Aorta (tissue), 5 donors: ENCODE measurements at regions not wholly inside any gene's neighbourhood (a gene's known extent, or its start where the extent isn't known, plus 50 kb on each side); places are given as distances from the start of the nearest gene placed in this dataset.

Experiments used
- ATAC-seq: fragments of 200-7000 bp; cut with Tn5 transposase; one replicate; pipeline ENCODE4 v1.9.1; 2022; ENCODE audit warnings: moderate library complexity; ENCODE audit not compliant: low FRiP score
- DNase-seq, 2 donors: peaks; one replicate each; pipeline ENCODE4 v3.0.0-alpha.2; 2020
- H3K27ac ChIP-seq, 2 donors: one replicate each; pipeline ENCODE4 v1.5.1; 2013; ENCODE audit warnings: low read length in 2 of 2, mild to moderate bottlenecking in 2 of 2, moderate library complexity in 2 of 2, control low read depth in 1 of 2, inconsistent platforms in 1 of 2, low read depth in 1 of 2
- H3K27me3 ChIP-seq, 2 donors: one replicate each; pipeline ENCODE4 v1.6.1; 2013; ENCODE audit warnings: control low read depth in 1 of 2, low read length in 1 of 2, mild to moderate bottlenecking in 1 of 2, moderate library complexity in 1 of 2; ENCODE audit not compliant: insufficient read depth in 2 of 2, control insufficient read depth in 1 of 2
- H3K36me3 ChIP-seq, 2 donors: one replicate each; pipeline ENCODE4 v1.6.1; 2013; ENCODE audit warnings: control low read depth in 1 of 2, low read length in 1 of 2, mild to moderate bottlenecking in 1 of 2; ENCODE audit not compliant: insufficient read depth in 2 of 2, control insufficient read depth in 1 of 2
- H3K4me1 ChIP-seq, 2 donors: one replicate each; pipeline ENCODE4 v1.6.1; 2013; ENCODE audit warnings: low read length in 2 of 2, control low read depth in 1 of 2, mild to moderate bottlenecking in 1 of 2, moderate library complexity in 1 of 2; ENCODE audit not compliant: insufficient read depth in 2 of 2, control insufficient read depth in 1 of 2
- H3K4me3 ChIP-seq, 2 donors: one replicate each; pipeline ENCODE4 v1.5.1; 2013; ENCODE audit warnings: low read length in 2 of 2, control low read depth in 1 of 2, mild to moderate bottlenecking in 1 of 2
- H3K9me3 ChIP-seq: one replicate; pipeline ENCODE4 v1.6.1; 2013; ENCODE audit warnings: mild to moderate bottlenecking, low read length; ENCODE audit not compliant: control insufficient read depth
- WGBS, 2 donors: extraction: QIAGEN DNeasy Blood & Tissue Kit; methylation state at CpG; one replicate each; pipeline ENCODE4 v1.1.7; 2013; 5-methylcytosine and 5-hydroxymethylcytosine counted together
- intact Hi-C, 2 donors: fragments of 100-400 bp; cut with DNase I; formaldehyde crosslinking; loops; one replicate each; pipeline versions ENCODE4 v1.14.2 to v1.15.0; 2022
- donor health status: healthy with polysubstance abuse.
- donor health status: Bipolar disorder and iron deficiency.
- donor health status: DM: no; HTN: no; CAD: no.
- donor health status: DM: no; HTN: no; CAD: no.
- donor health status: DM: yes; HTN: yes; CAD: no.

GRCh38 chr1:168910403-168910802 is 181.4 kb upstream of the DPT start:
- H3K9me3 ChIP-seq, result no peaks in the 10 kb centered on the region
- no peak for ATAC-seq

DNA sequence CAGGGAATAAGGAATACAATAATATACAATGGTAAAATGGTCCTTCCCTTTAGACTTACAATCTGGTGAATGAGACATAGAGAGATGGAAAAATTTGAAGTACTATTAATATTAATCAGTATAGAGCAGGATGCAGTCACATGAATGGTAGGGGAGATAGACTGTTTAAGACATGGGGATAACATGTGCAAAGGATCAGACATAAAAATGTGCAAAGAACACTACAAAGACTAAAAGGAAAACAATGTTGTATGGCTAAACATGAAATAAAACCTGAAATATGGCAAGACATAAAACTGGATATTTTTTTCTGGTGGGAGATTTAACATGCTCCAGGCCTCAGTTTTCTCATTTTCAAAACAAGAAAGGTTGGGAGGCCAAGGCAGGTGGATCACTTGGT is 182.4 kb upstream of the DPT start:
- H3K36me3 ChIP-seq, result no peaks in the 10 kb centered on the region
- no peaks in the 10 kb centered on the region for H3K4me1 ChIP-seq
- DNase-seq, result no peak
- H3K4me3 ChIP-seq, result no peak overlapping the region
- intact Hi-C loops, result no loop called here
- no peak for ATAC-seq
- no peaks in the 10 kb centered on the region for H3K27me3 ChIP-seq
- H3K9me3 ChIP-seq, result no peaks in the 10 kb centered on the region
- no peak overlapping the region for H3K27ac ChIP-seq

More at GRCh38 chr1:168910403-168910802, 181.4 kb upstream of the DPT start:
- Histone ChIP-seq H3K36me3 (no peaks in the 10 kb centered on the region), H3K4me1 (no peaks in the 10 kb centered on the region), H3K4me3 (no peak overlapping the region), H3K27ac (no peak overlapping the region), H3K27me3 (no peaks in the 10 kb centered on the region)
- WGBS, 2 donors, result 68 to 79% methylated on average over 2 of the region's 2 CpGs
- no peak for DNase-seq
- intact Hi-C loops, result no loop called here

DNA sequence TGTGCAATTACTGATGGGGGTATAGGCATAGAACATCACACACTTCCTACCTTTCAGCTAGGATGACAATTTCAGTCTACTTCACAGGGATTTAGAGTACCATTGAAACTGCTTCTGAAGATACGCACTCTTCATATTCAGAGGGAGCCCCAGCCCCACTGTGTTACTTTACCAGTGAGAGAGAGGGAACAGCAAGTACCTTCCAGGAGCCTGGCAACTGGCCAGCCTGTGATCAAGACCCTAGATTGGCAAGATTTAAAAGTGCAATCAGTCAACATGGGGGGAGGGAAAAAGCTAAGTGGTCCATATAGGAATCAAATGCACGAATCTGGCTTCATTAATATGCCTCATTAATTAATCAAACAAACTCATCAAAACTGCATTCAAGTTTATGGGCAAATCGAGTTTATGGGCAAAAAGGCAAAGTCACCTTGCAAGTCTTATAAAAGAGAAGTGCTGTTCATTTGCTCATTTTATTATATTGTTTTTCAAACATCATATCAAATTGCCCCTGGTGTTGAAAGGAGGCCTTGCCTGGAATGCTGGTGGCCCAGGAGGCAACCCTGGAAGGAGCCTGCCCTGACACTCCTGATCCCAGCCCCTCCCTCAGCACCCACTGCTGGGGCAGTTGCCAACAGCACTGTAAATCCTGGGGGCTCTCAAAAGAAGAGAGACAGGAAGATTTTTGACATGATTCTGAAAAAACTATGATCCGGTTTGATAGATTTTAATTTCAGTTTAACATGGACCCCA is 184.9 kb upstream of the DPT start:
- WGBS, 2 donors, result 89 to 94% methylated on average over 4 of the region's 4 CpGs
- intact Hi-C loops, result no loop called here
- Histone ChIP-seq H3K27me3 (no peaks in the 10 kb centered on the region), H3K27ac (no peak overlapping the region), H3K4me1 (no peaks in the 10 kb centered on the region), H3K36me3 (no peaks in the 10 kb centered on the region), H3K4me3 (no peak overlapping the region), H3K9me3 (no peaks in the 10 kb centered on the region)
- ATAC-seq, result no peak
- no peak for DNase-seq

DNA sequence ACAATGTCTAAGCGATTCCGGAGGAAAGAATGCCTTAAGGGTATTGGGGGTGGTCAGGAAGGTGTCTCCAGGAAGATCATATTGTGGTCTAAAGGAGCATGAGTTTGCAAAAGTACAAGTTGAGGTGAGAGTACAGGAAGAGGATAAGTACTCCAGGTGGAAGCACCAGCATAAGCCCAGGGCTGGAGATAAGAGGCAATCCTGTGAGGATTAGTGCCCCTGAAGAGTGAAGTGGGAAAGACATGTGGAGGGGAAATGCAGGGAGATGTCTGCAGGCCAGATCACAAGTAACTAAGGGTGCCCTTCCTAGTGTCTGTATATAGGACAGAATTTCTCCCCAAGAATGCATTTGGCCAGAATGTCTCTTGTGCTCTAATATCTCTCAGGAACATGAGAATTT is 188.3 kb upstream of the DPT start:
- WGBS, 2 donors, result 89 to 90% methylated on average over 2 of the region's 2 CpGs

GRCh38 chr1:168917796-168918195 is 188.7 kb upstream of the ATP1B1 start:
- no peak for ATAC-seq
- Histone ChIP-seq H3K4me1 (peaks cover 3 to 6% of the 10 kb centered on the region in 2 donors), H3K27me3 (no peaks in the 10 kb centered on the region), H3K4me3 (no peak overlapping the region), H3K27ac (no peak overlapping the region), H3K9me3 (no peaks in the 10 kb centered on the region), H3K36me3 (no peaks in the 10 kb centered on the region)
- WGBS, 2 donors, result 85 to 96% methylated on average over 2 of the region's 2 CpGs
- intact Hi-C loops, result no loop called here
- DNase-seq, result no peak

More for the DNA sequence above, 188.3 kb upstream of the DPT start:
- H3K27ac ChIP-seq, result no peak overlapping the region
- DNase-seq, result no peak
- H3K9me3 ChIP-seq, result no peaks in the 10 kb centered on the region
- H3K27me3 ChIP-seq, result no peaks in the 10 kb centered on the region
- peaks cover 3 to 6% of the 10 kb centered on the region in 2 donors for H3K4me1 ChIP-seq
- no peaks in the 10 kb centered on the region for H3K36me3 ChIP-seq
- ATAC-seq, result no peak
- H3K4me3 ChIP-seq, result no peak overlapping the region
- intact Hi-C loops, result no loop called here

DNA sequence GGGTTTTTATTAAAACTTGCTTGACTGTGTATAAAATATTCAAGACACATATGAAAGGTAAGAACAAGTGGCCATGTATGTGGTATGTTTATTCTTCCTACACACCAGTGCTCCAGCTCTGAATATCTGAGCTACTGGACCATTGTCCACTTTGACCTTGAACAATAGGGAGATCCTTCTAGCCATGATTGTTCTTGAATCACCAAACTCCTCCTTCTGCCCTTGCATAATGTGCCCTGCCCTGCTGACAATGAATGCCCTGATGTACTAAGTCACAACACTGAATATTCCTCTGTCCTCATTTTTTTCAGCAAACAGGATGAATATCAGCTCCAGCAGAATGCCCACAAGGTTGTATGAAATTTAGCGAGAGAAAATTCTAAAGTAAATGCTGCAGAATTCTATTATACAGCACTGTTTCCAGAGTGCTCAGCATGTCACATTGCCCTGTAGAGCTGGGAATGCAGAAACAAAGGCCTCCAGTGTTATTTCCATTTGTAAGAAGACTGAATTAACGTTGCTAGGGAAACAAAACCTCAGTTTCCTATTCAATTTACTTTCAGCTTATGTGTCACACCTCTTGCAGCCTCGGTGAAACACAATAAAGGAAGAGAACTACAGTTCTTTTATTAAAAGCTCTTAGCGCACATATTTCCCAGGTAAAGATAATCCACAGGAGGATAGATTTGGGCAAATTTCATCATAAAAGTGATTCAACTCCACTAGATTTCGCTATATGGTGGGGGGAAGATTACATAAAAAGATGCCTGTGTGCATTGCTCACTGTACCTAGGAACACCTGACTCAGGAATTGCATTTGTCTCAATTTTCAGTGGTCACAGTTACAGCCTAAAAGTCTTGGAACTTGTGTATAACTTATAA is 187.4 kb upstream of the ATP1B1 start:
- Histone ChIP-seq H3K27ac (no peak overlapping the region), H3K36me3 (no peaks in the 10 kb centered on the region), H3K4me3 (no peak overlapping the region), H3K27me3 (no peaks in the 10 kb centered on the region), H3K9me3 (no peaks in the 10 kb centered on the region), H3K4me1 (peaks cover 3 to 6% of the 10 kb centered on the region in 2 donors)
- intact Hi-C loops, result no loop called here
- 80 to 87% methylated on average over 5 of the region's 5 CpGs for WGBS, 2 donors
- ATAC-seq, result no peak
- no peak for DNase-seq

DNA sequence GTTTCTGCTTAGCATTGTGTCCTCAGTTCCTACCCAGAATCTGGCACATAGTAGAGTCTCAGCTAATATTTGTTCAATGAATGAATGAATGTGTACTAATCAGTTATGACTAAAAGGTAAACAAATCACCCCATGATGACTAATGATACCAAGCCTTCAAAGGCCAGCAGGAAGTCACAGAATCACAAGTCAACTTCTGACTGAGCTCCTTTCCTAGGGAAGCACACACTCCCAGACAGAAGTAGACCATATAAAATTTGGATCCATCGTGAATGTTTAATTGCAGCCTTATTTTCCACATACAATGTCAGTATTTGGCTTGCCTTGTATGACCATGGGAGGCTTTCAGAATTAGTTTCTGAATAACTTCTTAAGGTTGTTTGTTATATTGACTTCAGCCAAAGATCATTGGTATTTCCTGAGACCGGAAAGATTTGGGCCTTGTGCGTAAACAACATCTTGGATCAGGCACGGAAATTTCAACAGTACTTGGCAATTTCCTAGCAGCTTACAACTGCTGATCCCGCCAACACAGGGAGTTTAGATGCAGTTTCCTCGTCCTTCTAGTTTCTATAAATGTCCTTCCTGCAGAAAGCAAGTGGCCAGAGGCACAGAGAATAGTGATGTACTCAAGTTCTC is 185.9 kb upstream of the ATP1B1 start:
- H3K9me3 ChIP-seq, result no peaks in the 10 kb centered on the region
- H3K27me3 ChIP-seq, result no peaks in the 10 kb centered on the region
- H3K4me3 ChIP-seq, result no peak overlapping the region
- DNase-seq (no peak), ATAC-seq (peak; percentile 71)
- H3K27ac ChIP-seq, result peak overlapping the region in 1 of 2 donors; percentile 51
- intact Hi-C loops, result no loop called here
- H3K4me1 ChIP-seq, result peaks cover 3 to 6% of the 10 kb centered on the region in 2 donors
- WGBS, 2 donors, result 12 to 16% methylated on average over 6 of the region's 6 CpGs
- no peaks in the 10 kb centered on the region for H3K36me3 ChIP-seq

DNA sequence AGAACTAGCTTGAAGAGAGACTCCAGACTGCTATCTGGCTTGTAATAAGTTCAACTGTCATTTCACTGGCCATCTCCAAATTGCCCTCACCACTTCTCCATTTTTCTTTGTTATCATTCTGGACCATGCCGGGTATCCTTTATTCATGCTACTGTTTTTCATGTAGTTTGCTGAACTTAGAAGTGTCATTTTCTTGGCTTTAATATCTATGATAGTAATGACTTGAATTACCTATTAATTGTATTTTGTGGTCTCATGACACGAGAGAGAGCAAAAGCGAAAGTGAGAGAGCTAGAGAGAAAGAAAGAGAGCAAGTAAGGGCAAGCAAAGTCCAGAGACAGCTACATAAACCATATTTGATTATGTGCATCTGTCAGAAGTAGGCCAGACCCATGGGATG is 184.9 kb upstream of the ATP1B1 start:
- peaks cover 3 to 6% of the 10 kb centered on the region in 2 donors for H3K4me1 ChIP-seq
- ATAC-seq (no peak), DNase-seq (no peak)
- H3K4me3 ChIP-seq, result no peak overlapping the region
- H3K36me3 ChIP-seq, result no peaks in the 10 kb centered on the region
- intact Hi-C loops, result no loop called here
- H3K9me3 ChIP-seq, result no peaks in the 10 kb centered on the region
- WGBS, 2 donors, result 92% methylated on average over 3 of the region's 3 CpGs
- H3K27me3 ChIP-seq, result no peaks in the 10 kb centered on the region
- H3K27ac ChIP-seq, result no peak overlapping the region
